ENCODE measurements at regions not wholly inside any gene's neighbourhood (a gene's known extent, or its start where the extent isn't known, plus 50 kb on each side); places are given as distances from the start of the nearest gene placed in this dataset.

DNA sequence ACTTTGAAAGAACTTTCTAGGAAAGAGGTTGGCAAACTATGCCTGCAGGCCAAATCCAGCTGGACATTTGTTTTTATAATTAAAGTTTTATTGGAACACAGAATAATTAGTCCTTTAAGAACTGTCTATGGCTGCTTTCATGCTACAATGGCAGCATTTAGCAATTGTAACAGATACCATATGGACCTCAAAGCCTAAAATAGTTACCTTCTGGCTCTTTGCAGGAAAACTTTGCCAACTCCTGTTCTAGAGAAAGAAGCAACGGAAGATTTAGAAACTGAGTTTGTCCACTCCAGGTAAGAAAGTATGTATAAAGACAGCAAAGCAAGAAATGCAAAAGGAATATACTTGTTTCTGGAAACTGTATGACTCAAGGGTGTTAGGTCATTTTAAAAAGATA, 281.7 kb upstream of the TRPM3 start:
- no peak for ATAC-seq (ENCODE audit: insufficient number of reproducible peaks, low FRiP score, low read depth)
- no peak overlapping the region for H3K27ac ChIP-seq
- TF ChIP-seq CTCF (IDR thresholded peaks at IDR 0.05): no peak

GRCh38 chr9:71393005-71393404, 271.6 kb upstream of the TRPM3 start:
- no peaks in the 10 kb centered on the region for H3K9me3 ChIP-seq
- no peak overlapping the region for H3K27ac ChIP-seq
- DNase-seq (ENCODE audit: low spot score) (no peak), ATAC-seq (ENCODE audit: insufficient number of reproducible peaks, low FRiP score, low read depth) (no peak)
- H3K4me3 ChIP-seq: no peak overlapping the region
- no peaks in the 10 kb centered on the region for H3K4me1 ChIP-seq (ENCODE audit: control insufficient read depth in 1 of 2, low read depth in 2 of 2)
- H3K36me3 ChIP-seq: no peaks in the 10 kb centered on the region
- TF ChIP-seq CTCF (IDR thresholded peaks at IDR 0.05): no peak
- no peaks in the 10 kb centered on the region for H3K27me3 ChIP-seq (replicated peaks; ENCODE audit: insufficient read depth)

More for the DNA sequence above, 281.7 kb upstream of the TRPM3 start:
- no peaks in the 10 kb centered on the region for H3K36me3 ChIP-seq
- no peak for DNase-seq (ENCODE audit: low spot score)
- no peaks in the 10 kb centered on the region for H3K9me3 ChIP-seq
- H3K4me3 ChIP-seq: no peak overlapping the region
- H3K4me1 ChIP-seq (ENCODE audit: control insufficient read depth in 1 of 2, low read depth in 2 of 2): no peaks in the 10 kb centered on the region
- no peaks in the 10 kb centered on the region for H3K27me3 ChIP-seq (replicated peaks; ENCODE audit: insufficient read depth)

DNA sequence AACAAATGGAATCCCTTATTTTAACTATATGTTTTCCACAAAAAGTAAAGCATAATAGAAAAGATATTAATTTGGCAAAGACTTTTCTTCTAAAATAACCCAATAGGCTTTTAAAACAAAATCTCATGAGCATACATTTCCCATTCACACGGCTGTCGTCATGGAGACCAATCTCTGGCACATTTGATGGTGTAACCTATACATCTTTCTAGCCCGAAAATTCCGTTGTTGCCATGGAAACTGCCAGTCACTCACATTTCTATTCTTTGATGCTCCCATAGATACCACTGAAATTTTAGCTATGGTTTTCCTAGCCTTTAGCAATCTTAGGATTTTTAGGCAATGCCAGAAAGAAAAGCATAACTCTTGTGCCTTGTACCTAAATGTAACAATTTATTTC, 262.9 kb upstream of the TRPM3 start:
- no peaks in the 10 kb centered on the region for H3K36me3 ChIP-seq
- TF ChIP-seq CTCF (IDR thresholded peaks at IDR 0.05): no peak
- H3K4me1 ChIP-seq (ENCODE audit: control insufficient read depth in 1 of 2, low read depth in 2 of 2): no peaks in the 10 kb centered on the region
- H3K4me3 ChIP-seq: no peak overlapping the region
- H3K27ac ChIP-seq: no peak overlapping the region
- H3K9me3 ChIP-seq: no peaks in the 10 kb centered on the region
- H3K27me3 ChIP-seq (replicated peaks; ENCODE audit: insufficient read depth): no peaks in the 10 kb centered on the region
- ATAC-seq (ENCODE audit: insufficient number of reproducible peaks, low FRiP score, low read depth) (no peak), DNase-seq (ENCODE audit: low spot score) (no peak)

DNA sequence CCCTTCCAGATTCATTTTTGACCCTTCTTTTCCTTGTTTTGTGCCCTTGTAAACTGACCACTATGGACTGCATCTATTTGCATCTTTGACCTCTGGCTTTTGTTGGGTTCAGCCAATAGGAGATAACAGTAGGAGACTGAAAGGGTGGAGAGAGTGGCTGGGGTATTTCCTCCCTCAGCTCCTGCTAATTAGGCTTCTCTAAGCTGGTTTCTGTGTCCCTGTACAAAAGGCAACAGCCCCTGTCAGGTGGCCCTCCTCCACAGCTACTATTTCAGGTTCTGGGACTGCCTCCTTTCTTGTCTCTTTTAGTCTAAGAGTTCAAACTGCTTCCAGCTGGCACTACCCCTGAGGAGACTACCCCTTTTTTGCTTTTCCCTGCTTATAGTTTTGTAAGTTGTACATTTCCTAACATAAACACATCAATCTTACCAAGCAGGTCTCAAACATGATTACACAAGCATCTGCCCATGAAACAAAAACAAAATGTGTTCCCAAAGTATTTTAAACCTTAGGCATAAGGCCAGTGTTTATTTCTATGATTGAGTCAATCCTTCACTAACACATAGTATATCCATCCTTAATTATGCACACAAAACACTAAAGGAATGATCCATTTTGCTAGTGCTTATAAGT, 262.0 kb upstream of the TRPM3 start:
- Histone ChIP-seq H3K4me1 (ENCODE audit: control insufficient read depth in 1 of 2, low read depth in 2 of 2) (no peaks in the 10 kb centered on the region), H3K27me3 (replicated peaks; ENCODE audit: insufficient read depth) (no peaks in the 10 kb centered on the region), H3K4me3 (no peak overlapping the region), H3K9me3 (no peaks in the 10 kb centered on the region), H3K27ac (no peak overlapping the region), H3K36me3 (no peaks in the 10 kb centered on the region)
- DNase-seq (ENCODE audit: low spot score) (no peak), ATAC-seq (ENCODE audit: insufficient number of reproducible peaks, low FRiP score, low read depth) (no peak)
- TF ChIP-seq CTCF (IDR thresholded peaks at IDR 0.05): no peak

GRCh38 chr9:71368157-71368556, 246.7 kb upstream of the TRPM3 start:
- Histone ChIP-seq H3K36me3 (no peaks in the 10 kb centered on the region), H3K27me3 (replicated peaks; ENCODE audit: insufficient read depth) (no peaks in the 10 kb centered on the region), H3K27ac (no peak overlapping the region), H3K4me1 (ENCODE audit: control insufficient read depth in 1 of 2, low read depth in 2 of 2) (no peaks in the 10 kb centered on the region), H3K4me3 (no peak overlapping the region), H3K9me3 (no peaks in the 10 kb centered on the region)
- DNase-seq (ENCODE audit: low spot score) (no peak), ATAC-seq (ENCODE audit: insufficient number of reproducible peaks, low FRiP score, low read depth) (no peak)
- no peak for TF ChIP-seq CTCF (IDR thresholded peaks at IDR 0.05)
